ENCODE measurements at regions not wholly inside any gene's neighbourhood (a gene's known extent, or its start where the extent isn't known, plus 50 kb on each side); places are given as distances from the start of the nearest gene placed in this dataset.

DNA sequence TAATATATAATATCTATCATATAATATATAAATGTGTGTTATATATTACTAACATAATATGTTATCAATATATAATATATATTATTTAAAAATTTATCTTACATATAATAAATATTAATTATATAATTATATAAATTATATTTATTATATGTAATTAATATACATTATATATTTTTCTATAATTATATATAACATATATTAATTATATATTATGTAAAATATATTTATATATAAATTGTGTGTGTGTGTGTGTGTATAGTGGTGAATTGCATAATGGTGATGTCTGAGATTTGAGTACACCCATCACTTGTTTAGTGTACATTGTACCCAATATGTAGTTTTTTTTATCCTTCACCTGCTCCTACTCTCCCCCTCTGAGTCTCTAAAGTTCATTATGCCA lies 205.9 kb upstream of the KCNG1 start:
- TF ChIP-seq EZH2 (IDR thresholded peaks at IDR 0.05; ENCODE audit: low read length, missing control alignments): no peak
- TF ChIP-seq, protein P1, sequence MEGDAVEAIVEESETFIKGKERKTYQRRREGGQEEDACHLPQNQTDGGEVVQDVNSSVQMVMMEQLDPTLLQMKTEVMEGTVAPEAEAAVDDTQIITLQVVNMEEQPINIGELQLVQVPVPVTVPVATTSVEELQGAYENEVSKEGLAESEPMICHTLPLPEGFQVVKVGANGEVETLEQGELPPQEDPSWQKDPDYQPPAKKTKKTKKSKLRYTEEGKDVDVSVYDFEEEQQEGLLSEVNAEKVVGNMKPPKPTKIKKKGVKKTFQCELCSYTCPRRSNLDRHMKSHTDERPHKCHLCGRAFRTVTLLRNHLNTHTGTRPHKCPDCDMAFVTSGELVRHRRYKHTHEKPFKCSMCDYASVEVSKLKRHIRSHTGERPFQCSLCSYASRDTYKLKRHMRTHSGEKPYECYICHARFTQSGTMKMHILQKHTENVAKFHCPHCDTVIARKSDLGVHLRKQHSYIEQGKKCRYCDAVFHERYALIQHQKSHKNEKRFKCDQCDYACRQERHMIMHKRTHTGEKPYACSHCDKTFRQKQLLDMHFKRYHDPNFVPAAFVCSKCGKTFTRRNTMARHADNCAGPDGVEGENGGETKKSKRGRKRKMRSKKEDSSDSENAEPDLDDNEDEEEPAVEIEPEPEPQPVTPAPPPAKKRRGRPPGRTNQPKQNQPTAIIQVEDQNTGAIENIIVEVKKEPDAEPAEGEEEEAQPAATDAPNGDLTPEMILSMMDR (conservative IDR thresholded peaks at IDR 0.05 in 1 of 2, IDR thresholded peaks at IDR 0.05 in 1 of 2; ENCODE audit: low read depth in 1 of 2, low read length in 2 of 2): no peak

Data from fibroblast of lung (primary cell).